HG03354 (cell line): ENCODE measurements at regions not wholly inside any gene's neighbourhood (a gene's known extent, or its start where the extent isn't known, plus 50 kb on each side); places are given as distances from the start of the nearest gene placed in this dataset.

ENCODE experiments used
- ATAC-seq: cut with Tn5 transposase; IDR thresholded peaks from one replicate; pipeline ENCODE4 v1.9.1; 2021; ENCODE audit warnings: mild to moderate bottlenecking; ENCODE audit not compliant: unreplicated experiment, poor library complexity, severe bottlenecking

DNA sequence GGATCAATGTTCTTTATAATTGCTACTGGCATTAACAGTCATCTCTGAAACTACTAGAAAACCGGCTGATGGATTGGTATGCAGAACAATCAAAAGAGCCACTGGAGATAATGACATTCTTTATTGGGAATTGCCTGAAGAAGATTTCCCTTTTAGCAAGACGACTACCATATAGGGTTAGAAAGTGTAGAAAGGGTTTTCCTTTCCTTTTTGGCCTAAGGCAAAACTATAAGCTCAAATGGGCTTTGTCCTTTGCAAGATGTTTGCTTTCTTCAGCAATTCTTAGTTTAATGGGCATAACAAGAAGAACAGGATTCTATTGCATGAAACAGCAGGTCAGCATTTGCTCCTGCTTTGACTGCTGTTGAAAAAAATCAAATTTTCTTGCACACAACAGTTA lies 214.2 kb upstream of the PCDH10 start:
- ATAC-seq, result no peak

DNA sequence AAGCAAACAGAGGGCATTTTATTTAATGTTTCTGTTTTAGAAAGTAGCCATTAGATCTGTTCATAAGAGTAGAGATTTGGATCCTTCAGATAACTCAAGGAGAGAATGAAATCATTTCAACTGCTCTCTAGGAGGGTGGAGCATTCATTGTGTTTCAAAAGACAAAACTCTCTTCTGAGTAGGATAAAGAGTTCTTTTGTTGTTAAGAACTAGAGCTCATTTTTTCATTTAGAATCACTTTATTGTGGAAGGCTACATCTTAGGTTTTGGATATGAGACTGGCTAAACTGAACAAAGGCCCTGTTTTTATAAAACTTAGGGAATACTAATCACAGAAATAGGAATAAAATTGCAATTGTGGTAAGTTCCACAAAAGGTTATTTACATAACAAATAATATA lies 193.9 kb upstream of the PCDH10 start:
- ATAC-seq, result no peak

DNA sequence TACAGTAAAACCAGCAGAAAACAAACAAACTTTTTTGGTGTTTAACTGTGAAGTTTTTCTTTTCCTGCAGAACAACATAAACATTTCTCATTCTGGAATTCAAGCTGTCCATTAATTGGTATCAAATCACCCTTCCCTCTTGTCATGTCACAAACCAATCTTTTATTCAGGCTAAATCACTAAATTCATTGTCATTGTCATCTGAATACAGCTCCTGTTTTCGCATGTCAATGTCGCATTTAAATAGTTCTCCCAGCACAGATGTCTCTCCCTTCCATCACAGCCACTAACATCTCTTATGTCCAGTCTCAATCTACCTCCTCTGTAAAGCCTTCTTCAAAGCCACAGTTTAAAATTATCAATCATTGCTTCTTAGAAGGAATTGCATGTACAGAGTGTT lies 192.1 kb upstream of the PCDH10 start:
- no peak for ATAC-seq

DNA sequence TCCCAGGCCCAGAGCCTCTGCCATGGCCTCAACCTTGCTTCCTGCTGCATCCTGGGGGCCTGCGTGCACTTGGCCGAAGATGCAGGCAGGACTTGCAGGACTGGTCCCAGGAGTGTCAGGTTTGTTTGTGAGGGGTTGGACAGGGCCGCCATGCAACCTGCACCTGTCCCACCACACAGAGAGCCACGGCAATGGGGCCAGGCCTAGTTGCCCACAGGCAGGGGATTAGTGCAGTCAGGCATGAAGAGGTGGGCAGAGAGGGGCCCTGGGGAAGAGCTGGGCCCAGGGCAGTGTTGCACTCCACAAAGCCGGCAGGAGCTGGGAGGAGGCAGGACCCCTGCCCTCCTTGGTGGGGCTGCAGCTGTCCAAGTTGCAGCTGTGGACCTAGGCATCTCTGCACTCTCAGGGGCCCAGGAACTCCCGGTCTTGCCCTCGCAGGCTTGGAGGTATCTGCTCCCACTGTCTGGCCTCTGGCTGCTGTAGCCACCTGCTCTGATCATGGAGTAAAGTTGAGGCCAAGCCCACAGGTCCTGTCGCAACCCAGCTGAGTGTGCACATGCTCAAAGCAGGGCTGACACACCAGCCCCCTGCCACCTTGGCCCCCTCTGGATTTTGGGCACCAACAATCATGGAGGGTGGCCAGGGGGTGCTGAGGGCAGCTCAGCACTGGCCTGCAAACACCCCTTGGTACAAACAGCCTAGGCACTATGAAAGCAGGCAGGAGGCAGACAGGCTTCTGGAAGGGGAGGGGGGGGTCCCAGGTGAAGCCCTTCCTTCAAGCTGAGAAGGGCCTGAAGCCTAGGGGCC lies 190.4 kb upstream of the PCDH10 start:
- ATAC-seq, result no peak

DNA sequence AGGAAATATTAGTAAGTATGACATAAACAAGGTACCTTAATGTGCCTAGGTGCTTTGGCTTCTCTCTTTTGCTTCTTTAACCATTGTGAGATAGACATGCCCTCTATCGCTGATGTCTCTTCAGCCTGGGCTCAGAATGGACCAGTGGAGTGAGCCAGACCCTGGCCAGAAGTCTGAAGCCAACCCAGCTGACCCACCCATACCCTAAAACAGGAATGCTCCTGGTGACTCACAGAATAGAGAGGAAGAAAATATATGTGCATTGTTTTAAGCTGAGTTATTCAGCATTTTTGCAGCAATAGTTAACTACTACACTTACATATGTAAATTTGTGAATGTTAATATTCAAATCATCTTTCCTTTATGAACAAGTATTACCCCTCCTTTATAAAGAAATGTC lies 167.5 kb upstream of the PCDH10 start:
- no peak for ATAC-seq

DNA sequence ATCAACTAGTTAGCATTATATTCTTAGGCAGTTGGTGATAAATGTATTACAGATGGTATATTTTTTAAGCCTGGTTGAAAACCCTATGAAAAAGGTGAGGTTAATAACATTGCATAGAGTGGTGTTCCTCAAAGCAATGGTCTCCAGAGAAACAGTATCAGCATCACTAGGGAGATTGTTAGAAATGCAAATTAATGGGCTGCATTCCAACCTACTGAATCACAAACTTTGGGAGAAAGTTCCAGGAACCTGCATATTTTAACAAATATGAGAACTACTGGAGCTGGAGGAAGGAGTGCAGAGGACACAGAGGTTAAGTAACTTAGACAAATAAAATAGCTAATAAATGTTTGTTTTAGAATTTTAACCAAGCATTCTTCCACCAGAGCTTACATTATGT lies 166.9 kb upstream of the PCDH10 start:
- no peak for ATAC-seq

DNA sequence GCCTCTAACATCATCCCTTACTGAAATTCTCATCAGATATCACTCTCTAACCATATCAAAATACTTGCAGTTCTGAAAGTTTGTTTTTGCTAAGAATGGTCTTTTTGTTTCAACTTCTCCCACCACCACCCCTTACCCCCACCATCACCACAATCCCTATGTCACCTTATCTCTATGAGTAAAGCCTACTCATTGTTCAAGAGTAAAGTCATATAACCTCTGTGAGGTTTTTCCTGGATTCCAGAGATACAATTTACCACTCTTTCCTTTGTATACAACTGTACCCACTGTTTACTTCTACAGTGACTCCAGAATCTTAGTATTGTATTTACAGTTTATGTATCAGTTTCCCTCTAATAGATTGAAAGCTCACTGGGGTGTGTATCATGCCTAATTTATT lies 158.0 kb upstream of the PCDH10 start:
- no peak for ATAC-seq

DNA sequence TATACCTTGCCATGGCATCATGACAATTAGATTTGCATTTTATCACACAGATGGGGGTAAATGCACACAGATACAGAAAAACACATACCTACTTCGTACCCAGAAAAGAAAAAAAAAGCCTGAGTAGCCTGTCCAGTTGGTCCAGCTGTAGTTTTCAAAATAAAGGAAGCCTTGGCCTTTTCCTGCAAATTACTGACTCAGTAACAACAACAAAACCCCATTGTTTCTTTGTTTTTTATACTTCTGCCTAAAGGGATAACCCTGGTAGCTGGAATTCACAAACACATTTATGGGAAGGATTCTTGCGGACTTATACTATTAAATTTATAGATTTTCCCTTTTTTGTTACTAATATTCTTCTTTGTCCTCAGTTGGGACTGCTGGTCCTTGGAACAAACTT lies 156.4 kb upstream of the PCDH10 start:
- no peak for ATAC-seq

DNA sequence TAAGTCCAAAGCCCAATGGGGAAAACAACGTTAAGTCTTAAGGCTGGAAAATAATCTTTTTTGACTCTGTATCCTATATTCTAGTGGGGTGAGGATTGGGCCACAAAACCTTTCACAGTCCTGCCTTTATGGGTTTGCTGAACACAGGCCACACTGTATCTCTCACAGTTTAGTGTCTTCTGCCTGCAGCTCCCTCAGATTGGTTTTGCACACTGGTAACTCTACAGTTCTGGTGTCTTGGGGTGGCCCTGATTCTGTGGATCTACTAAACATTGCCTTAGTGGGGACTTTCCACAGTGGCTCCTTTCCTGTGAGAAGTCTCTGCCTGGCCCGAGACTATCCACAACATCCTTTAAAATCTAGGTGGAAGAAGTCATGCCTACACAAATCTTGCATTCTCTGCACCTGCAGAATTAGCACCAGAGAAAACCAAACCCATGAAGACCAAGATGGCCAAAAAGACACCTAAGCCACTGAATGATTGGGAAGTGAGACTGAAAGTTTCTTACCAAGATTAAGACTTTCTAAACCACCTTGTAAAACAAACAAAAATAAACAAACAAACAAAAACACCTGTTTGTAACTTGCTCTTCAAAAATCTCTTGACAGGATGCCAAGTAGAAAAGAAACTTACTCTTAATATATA lies 150.4 kb upstream of the PCDH10 start:
- no peak for ATAC-seq

DNA sequence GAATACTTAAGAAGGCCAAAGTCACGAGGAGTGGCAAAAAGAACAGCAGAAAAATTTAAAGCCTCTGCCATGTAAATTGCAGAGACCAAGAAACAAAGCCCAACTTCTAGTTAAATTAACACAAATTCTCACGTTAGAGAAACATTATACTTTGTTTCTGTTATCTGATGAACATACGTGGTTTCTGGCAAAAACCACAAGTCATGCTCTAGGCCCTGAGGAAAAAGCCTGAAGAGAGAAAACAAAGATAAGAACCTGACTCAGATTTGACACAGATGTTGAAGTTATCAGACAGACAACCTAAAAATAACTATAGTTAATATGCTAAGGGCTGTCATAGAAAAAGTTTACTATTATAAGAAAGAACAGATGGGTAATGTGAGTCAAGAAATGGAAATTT lies 149.1 kb upstream of the PCDH10 start:
- no peak for ATAC-seq

DNA sequence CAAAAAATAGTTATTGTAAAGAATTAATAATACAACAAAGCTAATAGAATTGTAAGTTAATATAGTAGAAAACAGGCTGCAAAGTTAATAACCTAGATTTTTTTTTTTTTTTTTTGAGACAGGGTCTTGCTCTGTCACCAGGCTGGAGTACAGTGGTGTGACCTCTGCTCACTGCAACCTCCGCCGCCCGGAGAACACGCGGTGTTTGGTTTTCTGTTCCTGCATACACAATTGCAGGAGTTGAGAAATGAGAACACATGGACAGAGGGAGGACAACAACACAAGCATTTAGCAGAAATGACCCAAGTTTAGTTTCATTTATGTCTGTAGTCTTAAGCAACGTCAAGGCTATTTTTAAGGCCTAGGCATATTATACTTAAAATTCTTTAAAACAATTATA lies 145.9 kb upstream of the PCDH10 start:
- no peak for ATAC-seq

DNA sequence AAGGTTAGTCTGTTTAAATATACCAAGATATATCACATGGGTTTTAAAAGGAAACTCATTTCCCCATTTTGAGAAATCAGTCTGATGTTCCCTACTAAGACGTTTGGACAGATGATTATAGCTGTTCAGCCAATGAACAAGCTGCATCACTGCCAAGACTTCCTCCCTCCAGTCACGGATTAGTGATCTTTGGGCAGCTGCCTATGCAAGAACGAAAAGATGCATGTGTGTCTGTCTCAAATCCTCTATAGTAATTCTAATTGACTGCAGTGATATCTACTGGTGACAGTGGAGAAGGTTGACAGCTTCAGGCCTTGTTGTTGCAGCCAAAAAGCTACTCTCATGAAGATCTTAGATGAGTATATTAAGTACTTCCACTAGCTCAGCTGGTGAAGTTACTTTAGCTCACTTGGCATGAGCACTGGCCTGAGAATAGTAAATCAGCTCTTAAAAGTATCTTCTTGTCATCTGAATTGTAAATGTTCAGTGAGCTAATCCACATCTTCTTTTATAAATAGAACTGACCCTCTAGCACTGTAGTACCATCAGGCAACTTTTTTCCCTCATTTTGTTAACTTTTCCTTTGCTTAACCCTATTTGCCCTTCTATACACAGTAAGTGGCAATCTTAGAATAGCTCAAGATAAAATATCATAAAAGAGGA lies 134.5 kb upstream of the PCDH10 start:
- ATAC-seq, result no peak

DNA sequence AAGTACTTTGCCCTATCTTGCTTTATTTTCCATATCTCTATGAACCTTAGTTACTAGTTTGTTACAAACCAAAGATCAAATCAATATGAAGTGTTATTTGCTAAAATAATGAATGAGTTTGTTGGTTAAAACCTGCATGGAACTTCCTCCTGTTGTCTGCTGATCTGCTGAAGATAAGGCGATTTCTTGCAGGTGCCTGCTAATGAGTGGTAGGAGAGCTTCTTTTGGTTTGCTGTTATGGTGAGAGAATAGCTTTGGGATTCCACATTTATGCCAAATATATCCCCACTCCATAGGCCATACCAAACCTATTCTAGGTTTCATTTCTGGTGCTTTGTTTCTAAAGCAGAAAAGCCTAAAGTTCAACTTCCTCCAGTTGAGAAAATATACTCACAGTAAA lies 103.8 kb upstream of the PCDH10 start:
- ATAC-seq, result no peak

DNA sequence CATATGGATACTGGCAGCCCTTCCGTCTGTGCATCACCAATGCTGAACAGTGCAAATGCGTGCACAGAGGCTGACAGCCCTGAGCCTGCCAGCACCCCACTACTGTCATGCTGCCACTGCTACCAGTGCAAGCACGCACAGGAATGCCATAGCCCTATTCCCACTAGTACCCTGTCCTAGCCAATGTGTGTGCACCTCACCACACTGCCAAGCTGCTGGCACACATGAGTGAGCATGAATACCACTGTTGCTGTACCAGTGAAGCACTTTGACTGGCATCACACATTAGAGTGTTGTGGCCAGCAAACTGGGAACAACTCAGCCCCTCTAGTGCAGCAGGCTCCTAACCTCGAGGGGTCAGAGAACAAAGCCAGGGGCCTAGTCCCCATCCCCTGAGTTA lies 102.9 kb upstream of the PCDH10 start:
- ATAC-seq, result no peak

DNA sequence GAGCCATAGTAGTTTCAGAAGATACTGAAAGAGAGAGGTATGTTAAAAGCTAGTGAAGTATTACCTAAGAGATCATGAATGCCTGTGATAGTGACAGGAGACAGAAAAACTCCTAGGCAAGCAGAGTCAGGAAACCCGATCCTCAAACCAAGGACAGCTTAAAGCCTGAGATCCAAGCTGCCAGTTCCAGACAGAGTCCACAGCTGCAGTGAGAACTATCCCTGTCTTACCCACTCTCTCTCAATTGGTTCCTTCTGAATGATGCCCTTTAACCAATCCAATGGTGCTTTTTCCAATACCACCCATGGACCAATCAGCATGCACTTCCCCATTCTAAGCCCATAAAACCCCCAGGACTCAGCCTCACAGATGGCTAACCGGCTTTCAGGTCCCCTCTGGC lies 90.4 kb upstream of the PCDH10 start:
- ATAC-seq, result no peak

DNA sequence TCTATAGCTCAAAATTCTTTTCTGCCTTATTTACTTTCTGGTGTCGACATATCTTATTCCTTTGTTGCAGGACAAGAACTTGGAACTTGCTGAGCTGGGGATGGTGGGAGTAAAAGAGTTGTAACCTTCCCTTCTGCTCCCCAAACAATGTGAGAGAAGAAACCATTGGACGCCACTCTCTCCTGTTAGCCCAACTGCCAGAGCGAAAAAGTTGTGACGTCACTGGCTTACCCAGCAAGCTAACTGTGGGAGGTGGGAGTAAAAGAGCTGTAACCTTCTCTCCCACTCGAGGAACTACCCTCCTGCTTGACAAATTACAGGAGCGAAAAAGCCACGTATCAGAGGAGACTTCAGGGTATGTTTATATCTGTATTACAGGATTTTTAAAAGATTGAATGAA lies 90.0 kb upstream of the PCDH10 start:
- no peak for ATAC-seq

DNA sequence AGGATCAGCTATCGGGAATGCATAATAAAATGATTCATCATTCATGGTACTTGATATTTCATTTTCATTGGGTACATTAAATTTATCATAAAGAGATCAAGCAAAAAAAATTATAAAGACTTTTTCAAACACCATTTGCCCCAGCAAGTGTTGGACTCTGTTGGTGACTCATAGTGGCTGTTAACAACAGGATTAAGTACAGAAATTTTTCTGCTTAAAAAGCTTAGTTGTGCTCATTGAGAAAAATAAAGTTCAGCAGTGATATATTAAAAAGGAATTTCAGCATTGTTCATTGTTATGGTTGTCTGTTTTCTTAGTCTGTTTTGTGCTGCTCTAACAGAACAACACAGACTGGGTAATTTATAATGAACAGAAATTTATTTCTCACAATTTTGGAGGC lies 86.2 kb upstream of the PCDH10 start:
- ATAC-seq, result no peak

DNA sequence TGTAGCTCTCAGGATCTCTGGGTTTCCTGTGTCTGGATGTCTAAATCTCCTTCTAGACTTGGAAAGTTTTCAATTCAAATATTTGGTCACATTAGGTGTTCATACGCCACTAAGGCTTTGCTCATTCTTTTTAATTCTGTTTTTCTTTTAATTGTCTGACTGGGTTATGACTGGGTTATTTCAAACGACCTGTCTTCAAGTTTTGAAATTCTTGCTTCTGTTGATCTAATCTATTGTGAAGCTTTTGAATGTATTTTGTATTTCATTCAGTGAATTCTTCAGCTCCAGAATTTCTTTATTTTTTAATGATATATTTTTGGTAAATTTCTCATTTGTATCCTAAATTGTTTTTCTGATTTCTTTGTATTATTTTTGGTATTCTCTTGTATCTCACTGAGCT lies 81.0 kb upstream of the PCDH10 start:
- no peak for ATAC-seq

DNA sequence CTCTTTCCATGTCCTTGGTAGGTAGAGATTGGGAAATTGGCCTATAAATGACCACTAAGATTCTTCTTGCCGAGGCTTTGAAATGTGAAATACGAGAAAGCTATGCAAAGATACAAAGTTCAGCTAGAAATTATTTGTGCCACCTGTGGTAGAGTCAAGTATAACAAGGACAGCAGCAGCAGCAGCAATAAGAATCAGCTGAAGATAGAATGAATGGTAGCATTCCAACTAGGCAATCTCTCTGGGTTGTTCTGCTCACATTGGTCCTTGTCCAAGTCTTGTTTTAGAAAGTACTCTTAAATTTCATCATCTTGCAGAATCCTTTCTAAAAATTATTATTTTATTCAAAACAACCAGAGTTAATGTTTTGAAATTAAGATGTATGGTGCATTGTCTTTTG lies 67.8 kb upstream of the PCDH10 start:
- no peak for ATAC-seq

DNA sequence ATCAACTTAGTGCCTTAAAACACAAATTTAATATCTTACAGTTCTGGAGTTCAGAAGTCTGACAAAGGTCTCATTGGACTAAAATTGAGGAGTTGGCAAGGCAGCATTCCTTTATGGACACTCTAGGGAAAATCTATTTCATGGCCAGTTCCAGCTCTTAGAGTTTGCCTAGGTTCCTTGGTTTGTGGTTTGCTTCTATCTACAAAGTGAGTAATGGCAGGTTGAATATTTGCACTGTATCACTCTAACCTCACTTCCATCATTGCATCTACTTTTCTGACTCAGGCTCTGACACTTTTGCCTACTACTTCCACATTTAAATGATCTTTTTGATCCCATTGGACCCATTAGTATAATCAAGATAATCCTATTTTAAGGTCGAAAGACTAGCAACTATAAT lies 64.7 kb upstream of the PCDH10 start:
- ATAC-seq, result no peak

DNA sequence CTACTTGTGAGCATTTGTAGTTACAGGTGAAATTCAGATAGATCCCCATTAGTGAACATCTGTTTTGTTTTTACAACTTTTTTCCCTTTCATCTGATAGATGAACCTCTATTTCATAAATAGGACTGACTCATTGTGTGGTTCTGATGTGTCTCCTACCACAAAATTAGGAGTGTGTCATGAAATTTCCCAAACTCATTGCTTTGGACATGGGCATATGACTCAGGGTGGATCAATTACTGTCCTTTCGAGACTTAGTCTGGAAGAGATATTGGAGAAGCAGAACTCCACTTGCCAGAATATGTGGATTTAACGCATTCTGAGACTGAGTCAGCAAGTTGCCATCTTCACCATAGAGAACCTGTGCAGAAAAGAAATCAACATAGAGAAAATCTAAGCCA lies 53.5 kb upstream of the PCDH10 start:
- no peak for ATAC-seq
